PC-9 (cell line): ENCODE measurements at regions not wholly inside any gene's neighbourhood (a gene's known extent, or its start where the extent isn't known, plus 50 kb on each side); places are given as distances from the start of the nearest gene placed in this dataset.

Source experiments
- BruUV-seq: library from RNA; stranded (reverse); fragments of 400-500 nt; replicated peaks from 2 replicates; lab custom pipeline; 2021; lab: Mats Ljungman, UMichigan
- CTCF ChIA-PET: fragments of 300-600 bp; sonication (Branson Sonifier 250); formaldehyde crosslinking; loops from one replicate; lab custom pipeline; 2022; ENCODE audit warnings: antibody characterized with exemption; lab: Charles Lee
- POLR2A ChIA-PET: fragments of 300-600 bp; sonication (Branson Sonifier 250); formaldehyde crosslinking; loops from one replicate; lab custom pipeline; 2022; ENCODE audit warnings: antibody characterized with exemption; ENCODE audit not compliant: unreplicated experiment; lab: Charles Lee
- DNase-seq, 2 experiments: peaks; one replicate each; pipeline versions ENCODE4 v3.0.0 to v3.0.0-alpha.2; 2015 to 2022; ENCODE audit warnings: mixed read lengths in 1 of 2
- H2AFZ ChIP-seq: fragments of 200-600 bp; sonication (generic); 2 replicates; pipeline ENCODE4 v1.8.1; 2017; ENCODE audit warnings: antibody characterized with exemption
- H3F3A ChIP-seq: fragments of 200-600 bp; sonication (generic); 2 replicates; pipeline ENCODE4 v1.8.1; 2017; ENCODE audit warnings: antibody characterized with exemption, mild to moderate bottlenecking, low read depth; ENCODE audit not compliant: insufficient read depth
- H3K27ac ChIP-seq: fragments of 200-600 bp; sonication (generic); 2 replicates; pipeline ENCODE4 v1.6.1; 2016; ENCODE audit warnings: mixed run types
- H3K27me3 ChIP-seq: fragments of 200-600 bp; sonication (generic); 2 replicates; pipeline ENCODE4 v1.6.1; 2016; ENCODE audit warnings: low read depth, mixed run types; ENCODE audit not compliant: insufficient read depth
- H3K36me3 ChIP-seq: fragments of 200-600 bp; sonication (generic); 2 replicates; pipeline ENCODE4 v1.6.1; 2016; ENCODE audit warnings: low read depth, mixed run types
- H3K4me1 ChIP-seq: fragments of 200-600 bp; sonication (generic); replicated peaks from 2 replicates; pipeline ENCODE4 v1.6.1; 2016; ENCODE audit warnings: mixed run types; ENCODE audit not compliant: insufficient read depth
- H3K4me2 ChIP-seq: fragments of 200-600 bp; sonication (generic); 2 replicates; pipeline ENCODE4 v1.6.1; 2017; ENCODE audit warnings: mixed run types
- H3K4me3 ChIP-seq: fragments of 200-600 bp; sonication (generic); 2 replicates; pipeline ENCODE4 v1.6.1; 2016; ENCODE audit warnings: mixed run types
- H3K79me2 ChIP-seq: fragments of 200-600 bp; sonication (generic); 2 replicates; pipeline ENCODE4 v1.6.1; 2017; ENCODE audit warnings: low read depth, mixed run types
- H3K9me2 ChIP-seq: fragments of 200-600 bp; sonication (generic); 2 replicates; pipeline ENCODE4 v1.8.1; 2017; ENCODE audit warnings: mild to moderate bottlenecking; ENCODE audit not compliant: insufficient read depth
- H3K9me3 ChIP-seq: fragments of 200-600 bp; sonication (generic); 2 replicates; pipeline ENCODE4 v1.8.1; 2016; ENCODE audit warnings: low read depth; ENCODE audit not compliant: insufficient read depth
- H4K20me1 ChIP-seq: fragments of 200-600 bp; sonication (generic); 2 replicates; pipeline ENCODE4 v1.8.1; 2017; ENCODE audit not compliant: insufficient read depth
- CTCF ChIP-seq: fragments of 200-600 bp; sonication (generic); conservative IDR thresholded peaks from 2 replicates; pipeline ENCODE4 v1.6.1; 2017; ENCODE audit warnings: mixed run types, antibody characterized with exemption, mild to moderate bottlenecking, moderate library complexity
- EZH2 ChIP-seq: fragments of 200-600 bp; sonication (generic); IDR thresholded peaks from 2 replicates; pipeline ENCODE4 v1.8.0; 2017; ENCODE audit warnings: antibody characterized with exemption, low read depth
- intact Hi-C: fragments of 100-400 bp; cut with micrococcal nuclease; formaldehyde crosslinking; loops from one replicate; pipeline ENCODE4 v1.10.0; 2022; ENCODE audit not compliant: unreplicated experiment

GRCh38 chr5:2594701-2595100, 156.8 kb downstream of the IRX2 start:
- Histone ChIP-seq H3K4me3 (no peak overlapping the region), H4K20me1 (no peaks in the 10 kb centered on the region), H3K36me3 (no peaks in the 10 kb centered on the region), H3K4me2 (no peak overlapping the region), H3K27ac (no peak overlapping the region), H3K4me1 (no peaks in the 10 kb centered on the region), H3K9me2 (no peaks in the 10 kb centered on the region), H3K9me3 (no peaks in the 10 kb centered on the region), H3K27me3 (peaks cover 86% of the 10 kb centered on the region), H3K79me2 (no peaks in the 10 kb centered on the region), H3F3A (no peaks in the 10 kb centered on the region; the same call in 1 of the 2 replicates), H2AFZ (no peak overlapping the region)
- ChIA-PET CTCF (no interaction called here), POLR2A (no interaction called here)
- intact Hi-C loops = no loop called here
- DNase-seq = no peak
- BruUV-seq = no TSS peak
- TF ChIP-seq EZH2 (no peak), CTCF (no peak)

GRCh38 chr5:2592766-2593165, 158.7 kb downstream of the IRX2 start:
- no peaks in the 10 kb centered on the region for H3K9me2 ChIP-seq
- TF ChIP-seq EZH2 = no peak
- no peak for TF ChIP-seq CTCF
- H3K27me3 ChIP-seq = peaks cover 93% of the 10 kb centered on the region
- no peaks in the 10 kb centered on the region for H3K36me3 ChIP-seq
- H3K4me1 ChIP-seq = no peaks in the 10 kb centered on the region
- DNase-seq = no peak
- no peaks in the 10 kb centered on the region for H3K9me3 ChIP-seq
- no peaks in the 10 kb centered on the region for H4K20me1 ChIP-seq
- intact Hi-C loops = no loop called here
- H3K4me3 ChIP-seq = no peak overlapping the region
- H3F3A ChIP-seq = no peaks in the 10 kb centered on the region; the same call in 1 of the 2 replicates
- H2AFZ ChIP-seq = no peak overlapping the region
- no peak overlapping the region for H3K4me2 ChIP-seq
- no TSS peak for BruUV-seq
- ChIA-PET CTCF (no interaction called here), POLR2A (no interaction called here)
- H3K27ac ChIP-seq = no peak overlapping the region
- no peaks in the 10 kb centered on the region for H3K79me2 ChIP-seq

GRCh38 chr5:2591777-2592453, 159.6 kb downstream of the IRX2 start:
- ChIA-PET POLR2A (no interaction called here), CTCF (no interaction called here)
- Histone ChIP-seq H3K79me2 (no peaks in the 10 kb centered on the region), H3K4me1 (no peaks in the 10 kb centered on the region), H2AFZ (no peak overlapping the region), H4K20me1 (no peaks in the 10 kb centered on the region), H3K9me3 (no peaks in the 10 kb centered on the region), H3K9me2 (no peaks in the 10 kb centered on the region), H3K27me3 (peaks cover 91% of the 10 kb centered on the region), H3K4me2 (no peak overlapping the region), H3K36me3 (no peaks in the 10 kb centered on the region), H3K4me3 (no peak overlapping the region), H3F3A (no peaks in the 10 kb centered on the region; the same call in 1 of the 2 replicates), H3K27ac (no peak overlapping the region)
- no peak for DNase-seq
- TF ChIP-seq CTCF = no peak
- TF ChIP-seq EZH2 = no peak
- intact Hi-C loops = no loop called here
- no TSS peak for BruUV-seq
